Neural crest cell (in vitro differentiated cells): ENCODE measurements at regions not wholly inside any gene's neighbourhood (a gene's known extent, or its start where the extent isn't known, plus 50 kb on each side); places are given as distances from the start of the nearest gene placed in this dataset.
A peak's percentile ranks its signal among the peaks of the same experiment; 100 is the strongest.

ENCODE experiments used
- DNase-seq: peaks from one replicate; pipeline ENCODE4 v3.0.0; 2021; ENCODE audit warnings: low read depth, mixed read lengths, low spot score
- H3K27ac Mint-ChIP-seq: one replicate; pipeline ENCODE4 v1.8.0; 2021; ENCODE audit warnings: mild to moderate bottlenecking, mixed read lengths; ENCODE audit not compliant: unreplicated experiment
- H3K27me3 Mint-ChIP-seq: 2 replicates; pipeline ENCODE4 v1.8.0; 2021; ENCODE audit warnings: low read depth, mild to moderate bottlenecking, mixed read lengths
- H3K36me3 Mint-ChIP-seq: 2 replicates; pipeline ENCODE4 v1.8.0; 2021; ENCODE audit warnings: low read depth, mild to moderate bottlenecking, mixed read lengths
- H3K4me1 Mint-ChIP-seq: 2 replicates; pipeline ENCODE4 v1.8.0; 2021; ENCODE audit warnings: mixed read lengths
- H3K4me3 Mint-ChIP-seq: one replicate; pipeline ENCODE4 v1.8.0; 2021; ENCODE audit warnings: mild to moderate bottlenecking, mixed read lengths
- H3K9me3 Mint-ChIP-seq: 2 replicates; pipeline ENCODE4 v1.8.0; 2021; ENCODE audit warnings: mixed read lengths
- TF ChIP-seq, protein P1 (sequence below): fragments of 200-600 bp; sonication (generic); conservative IDR thresholded peaks from 2 replicates; pipeline ENCODE4 v1.5.0; 2021; ENCODE audit warnings: antibody characterized with exemption, mild to moderate bottlenecking

- Mint-ChIP-seq H3K4me3 (no peak overlapping the region), H3K9me3 (no peaks in the 10 kb centered on the region), H3K27ac (no peak overlapping the region), H3K4me1 (peaks cover 6% of the 10 kb centered on the region), H3K36me3 (no peaks in the 10 kb centered on the region), H3K27me3 (no peaks in the 10 kb centered on the region)
- DNase-seq: no peak
- TF ChIP-seq, protein P1, sequence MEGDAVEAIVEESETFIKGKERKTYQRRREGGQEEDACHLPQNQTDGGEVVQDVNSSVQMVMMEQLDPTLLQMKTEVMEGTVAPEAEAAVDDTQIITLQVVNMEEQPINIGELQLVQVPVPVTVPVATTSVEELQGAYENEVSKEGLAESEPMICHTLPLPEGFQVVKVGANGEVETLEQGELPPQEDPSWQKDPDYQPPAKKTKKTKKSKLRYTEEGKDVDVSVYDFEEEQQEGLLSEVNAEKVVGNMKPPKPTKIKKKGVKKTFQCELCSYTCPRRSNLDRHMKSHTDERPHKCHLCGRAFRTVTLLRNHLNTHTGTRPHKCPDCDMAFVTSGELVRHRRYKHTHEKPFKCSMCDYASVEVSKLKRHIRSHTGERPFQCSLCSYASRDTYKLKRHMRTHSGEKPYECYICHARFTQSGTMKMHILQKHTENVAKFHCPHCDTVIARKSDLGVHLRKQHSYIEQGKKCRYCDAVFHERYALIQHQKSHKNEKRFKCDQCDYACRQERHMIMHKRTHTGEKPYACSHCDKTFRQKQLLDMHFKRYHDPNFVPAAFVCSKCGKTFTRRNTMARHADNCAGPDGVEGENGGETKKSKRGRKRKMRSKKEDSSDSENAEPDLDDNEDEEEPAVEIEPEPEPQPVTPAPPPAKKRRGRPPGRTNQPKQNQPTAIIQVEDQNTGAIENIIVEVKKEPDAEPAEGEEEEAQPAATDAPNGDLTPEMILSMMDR: peak; percentile 30
These were observed 116.9 kb downstream of the KCNK1 start for GRCh38 chr1:233730809-233731208.

DNA sequence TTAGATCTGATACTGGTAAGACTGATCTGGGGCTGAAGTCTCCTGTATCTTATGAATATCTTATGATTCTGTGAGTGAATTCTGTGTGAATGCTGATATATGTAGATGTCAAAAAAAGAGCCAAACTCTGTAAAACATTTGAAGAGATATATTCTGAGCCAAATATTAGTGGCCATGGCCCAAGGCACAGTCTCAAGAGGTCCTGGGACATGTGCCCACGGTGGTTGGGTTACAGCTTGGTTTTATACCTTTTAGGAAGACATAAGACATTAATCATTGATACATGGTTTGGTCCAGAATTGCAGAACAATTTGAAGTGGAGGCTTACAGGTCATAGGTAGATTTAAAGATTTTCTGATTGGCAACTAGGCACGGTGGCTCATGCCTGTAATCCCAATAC, 118.3 kb downstream of the KCNK1 start:
- no peaks in the 10 kb centered on the region for H3K36me3 Mint-ChIP-seq
- no peaks in the 10 kb centered on the region for H3K9me3 Mint-ChIP-seq
- peaks cover 6% of the 10 kb centered on the region for H3K4me1 Mint-ChIP-seq
- H3K27me3 Mint-ChIP-seq: no peaks in the 10 kb centered on the region
- no peak for DNase-seq
- TF ChIP-seq, protein P1: no peak
- H3K27ac Mint-ChIP-seq: peak overlapping the region; percentile 20
- H3K4me3 Mint-ChIP-seq: no peak overlapping the region

DNA sequence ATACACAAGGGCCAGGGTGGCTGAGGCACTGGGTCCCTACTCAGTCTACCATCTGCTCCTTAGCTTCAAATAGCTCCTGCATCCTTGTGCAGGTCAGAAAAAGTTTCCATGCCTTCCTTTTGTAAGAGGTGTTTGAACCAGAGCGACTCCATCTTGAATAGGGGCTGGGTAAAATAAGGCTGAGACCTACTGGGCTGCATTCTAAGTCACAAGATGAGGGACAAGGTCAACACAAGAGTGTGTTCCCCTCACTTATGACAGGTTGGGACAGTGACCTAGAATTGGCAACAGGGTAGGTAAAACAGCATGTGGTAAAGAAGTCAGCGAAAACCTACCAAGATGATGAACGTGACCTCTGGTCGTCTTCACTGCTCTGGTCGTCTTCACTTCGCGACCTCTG, 120.5 kb downstream of the KCNK1 start:
- H3K4me3 Mint-ChIP-seq: no peak overlapping the region
- no peak for DNase-seq
- H3K36me3 Mint-ChIP-seq: no peaks in the 10 kb centered on the region
- H3K9me3 Mint-ChIP-seq: peaks cover 2% of the 10 kb centered on the region
- no peak overlapping the region for H3K27ac Mint-ChIP-seq
- TF ChIP-seq, protein P1: no peak
- peaks cover 6% of the 10 kb centered on the region for H3K4me1 Mint-ChIP-seq
- no peaks in the 10 kb centered on the region for H3K27me3 Mint-ChIP-seq

DNA sequence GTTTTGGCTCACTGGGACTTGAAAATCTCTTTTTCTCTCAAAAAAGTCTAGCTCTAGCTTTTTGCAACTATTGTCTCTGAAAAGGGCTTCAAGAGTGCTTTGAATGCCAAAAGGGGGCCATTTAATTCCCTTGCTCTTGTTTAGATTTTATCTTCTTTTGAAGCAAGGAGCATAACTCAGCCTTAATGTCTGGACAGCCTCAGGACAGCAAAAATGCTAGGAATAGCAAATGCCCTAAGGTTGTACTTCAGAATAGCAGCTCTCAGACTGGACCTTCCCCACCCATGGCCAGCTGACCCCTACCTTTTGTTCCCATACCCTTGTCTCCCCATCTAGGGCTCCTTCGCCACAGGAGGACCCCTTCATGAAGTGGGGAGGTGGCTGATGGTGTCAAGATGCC, 121.4 kb downstream of the KCNK1 start:
- Mint-ChIP-seq H3K27me3 (no peaks in the 10 kb centered on the region), H3K9me3 (peaks cover 2% of the 10 kb centered on the region), H3K27ac (no peak overlapping the region), H3K4me3 (no peak overlapping the region), H3K4me1 (peaks cover 5% of the 10 kb centered on the region), H3K36me3 (no peaks in the 10 kb centered on the region)
- DNase-seq: no peak
- TF ChIP-seq, protein P1: no peak

- no peaks in the 10 kb centered on the region for H3K36me3 Mint-ChIP-seq
- H3K9me3 Mint-ChIP-seq: peaks cover 2% of the 10 kb centered on the region
- H3K27ac Mint-ChIP-seq: no peak overlapping the region
- H3K4me3 Mint-ChIP-seq: no peak overlapping the region
- no peaks in the 10 kb centered on the region for H3K27me3 Mint-ChIP-seq
- no peaks in the 10 kb centered on the region for H3K4me1 Mint-ChIP-seq
- TF ChIP-seq, protein P1: no peak
- no peak for DNase-seq
These were observed 121.9 kb downstream of the KCNK1 start for GRCh38 chr1:233735847-233736246.

DNA sequence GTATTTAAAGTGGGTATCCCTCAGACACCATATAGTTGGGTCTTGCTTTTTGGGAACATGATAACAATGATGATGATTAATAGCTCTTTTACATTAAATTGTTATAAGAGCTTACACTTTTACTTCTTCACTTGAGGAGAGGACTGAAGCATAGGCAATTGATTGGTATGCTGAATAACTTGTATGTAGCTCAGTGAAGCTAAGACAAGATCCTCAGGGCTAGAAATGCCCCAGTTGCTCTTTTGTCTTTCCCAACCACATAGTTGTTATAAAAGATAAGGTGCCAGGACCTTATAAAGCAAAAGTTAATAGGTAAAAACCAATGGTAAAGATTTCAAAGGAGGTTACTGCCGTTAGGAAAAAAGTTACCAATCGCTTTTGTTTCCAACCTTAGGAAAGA, 123.4 kb downstream of the KCNK1 start:
- DNase-seq: no peak
- Mint-ChIP-seq H3K27me3 (no peaks in the 10 kb centered on the region), H3K9me3 (peaks cover 2% of the 10 kb centered on the region), H3K4me1 (no peaks in the 10 kb centered on the region), H3K4me3 (no peak overlapping the region), H3K36me3 (no peaks in the 10 kb centered on the region), H3K27ac (no peak overlapping the region)
- TF ChIP-seq, protein P1: no peak
